ENCODE measurements at regions not wholly inside any gene's neighbourhood (a gene's known extent, or its start where the extent isn't known, plus 50 kb on each side); places are given as distances from the start of the nearest gene placed in this dataset.
"Not testable (repeated sequence)": the region's sequence is repeated elsewhere in the genome, so short reads cannot be mapped to it uniquely, and the experiment has no call there.

DNA sequence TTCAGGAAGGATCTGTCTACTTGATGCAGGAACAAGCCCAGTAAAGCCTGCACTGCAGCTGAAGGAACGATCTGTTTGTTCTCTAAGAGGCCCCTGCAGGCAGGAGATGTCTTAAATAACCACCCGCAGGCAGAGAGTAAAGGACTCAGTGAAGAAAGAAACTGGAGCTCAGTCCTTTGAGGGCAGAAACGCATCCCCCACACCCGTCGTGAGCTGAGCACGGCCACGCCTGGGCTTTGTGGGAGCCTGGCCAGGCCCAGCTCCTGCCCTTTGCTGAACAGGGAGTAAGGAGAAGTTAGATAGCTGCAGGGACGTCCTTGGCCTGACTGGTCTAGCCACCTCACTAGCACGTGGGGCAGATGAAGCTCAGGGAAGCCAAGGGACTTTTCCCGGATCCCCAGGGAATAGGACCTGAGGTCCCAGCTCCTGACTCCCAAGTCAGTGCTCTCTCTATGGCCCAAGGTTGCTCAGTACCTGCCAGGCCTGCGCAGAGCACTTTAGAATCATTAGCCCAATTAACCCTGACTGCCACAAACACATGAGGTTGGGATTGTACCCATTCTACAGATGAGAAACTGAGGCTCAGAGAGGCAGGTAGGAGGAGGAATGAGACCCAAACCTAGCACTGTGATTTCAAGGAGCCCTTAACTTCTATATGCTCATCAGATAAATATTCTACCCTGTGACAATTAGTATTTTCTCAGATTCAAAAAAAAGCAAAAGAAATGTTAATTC is 194.2 kb upstream of the SULF2 start:
- not testable (repeated sequence) for TF ChIP-seq SUZ12 (IDR thresholded peaks at IDR 0.05); L3MBTL2 (conservative IDR thresholded peaks at IDR 0.05); FOXK2 (IDR thresholded peaks at IDR 0.05); BHLHE40 (IDR thresholded peaks at IDR 0.05; ENCODE audit: borderline replicate concordance); FOXA1 (IDR thresholded peaks at IDR 0.05); FOXM1 (IDR thresholded peaks at IDR 0.05; ENCODE audit: borderline replicate concordance); HDGF (IDR thresholded peaks at IDR 0.05; ENCODE audit: borderline replicate concordance); ZNF384 (IDR thresholded peaks at IDR 0.05); TARDBP (IDR thresholded peaks at IDR 0.05); CTBP1 (IDR thresholded peaks at IDR 0.05; ENCODE audit: borderline replicate concordance); ARNT (IDR thresholded peaks at IDR 0.05)

All from HEK293T (cell line).